WI38 (cell line): ENCODE measurements at regions not wholly inside any gene's neighbourhood (a gene's known extent, or its start where the extent isn't known, plus 50 kb on each side); places are given as distances from the start of the nearest gene placed in this dataset.

Experiments used
- H3K4me3 ChIP-seq: 2 replicates; pipeline ENCODE4 v1.5.1; 2011; ENCODE audit warnings: low read depth, mild to moderate bottlenecking, control low read depth, low read length
- CTCF ChIP-seq: IDR thresholded peaks from 2 replicates; pipeline ENCODE4 v1.5.1; 2012; ENCODE audit warnings: low read depth, mild to moderate bottlenecking, control low read depth, low read length

GRCh38 chr10:43846968-43847367 lies 198.3 kb upstream of the ZNF32 start:
- no peak overlapping the region for H3K4me3 ChIP-seq
- TF ChIP-seq CTCF = no peak

GRCh38 chr10:43846187-43846680 lies 197.6 kb upstream of the ZNF32 start:
- H3K4me3 ChIP-seq = no peak overlapping the region
- no peak for TF ChIP-seq CTCF

DNA sequence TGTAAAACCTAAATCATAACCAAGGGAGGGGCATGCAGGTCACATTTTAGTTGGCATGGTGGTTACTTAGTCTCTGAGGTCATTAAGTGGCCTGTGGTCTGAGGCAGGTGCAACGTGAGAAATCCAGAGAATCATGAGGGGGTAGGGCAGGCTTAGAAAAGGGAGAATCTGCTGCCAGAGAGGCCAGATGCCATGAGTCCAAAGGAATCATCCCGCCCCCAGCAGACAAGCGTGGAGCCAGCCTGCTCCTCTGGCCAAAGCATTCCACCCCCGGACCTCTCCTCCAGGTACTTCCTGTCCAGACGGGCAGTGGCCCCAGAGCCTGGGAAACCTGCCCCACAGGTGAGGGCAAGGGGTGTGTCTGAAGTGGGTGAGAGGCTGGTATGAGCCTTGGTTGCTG lies 196.4 kb upstream of the ZNF32 start:
- no peak for TF ChIP-seq CTCF
- no peak overlapping the region for H3K4me3 ChIP-seq

DNA sequence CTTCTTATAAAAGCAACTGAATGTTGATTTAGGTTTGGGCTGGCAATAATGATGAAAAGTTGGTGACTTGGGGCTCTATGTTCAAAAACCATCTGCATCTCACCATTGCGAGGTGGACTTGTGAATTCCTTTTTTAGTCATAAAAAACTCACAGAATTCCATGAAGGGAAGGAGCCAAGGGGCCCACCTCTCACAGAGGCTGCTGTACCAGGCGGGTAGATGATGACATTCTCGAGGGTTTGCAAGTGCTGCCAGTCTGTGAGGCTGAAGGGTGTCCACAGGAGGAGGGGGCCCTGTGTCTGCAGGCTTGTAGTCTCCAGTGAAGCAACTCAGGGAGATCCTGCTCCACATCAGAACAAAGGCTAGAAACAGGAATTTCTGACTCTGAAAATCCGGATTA lies 195.5 kb upstream of the ZNF32 start:
- TF ChIP-seq CTCF = no peak

GRCh38 chr10:43843321-43844101 lies 194.8 kb upstream of the ZNF32 start:
- H3K4me3 ChIP-seq = no peak overlapping the region
- no peak for TF ChIP-seq CTCF

More for the DNA sequence above, 195.5 kb upstream of the ZNF32 start:
- H3K4me3 ChIP-seq = no peak overlapping the region

DNA sequence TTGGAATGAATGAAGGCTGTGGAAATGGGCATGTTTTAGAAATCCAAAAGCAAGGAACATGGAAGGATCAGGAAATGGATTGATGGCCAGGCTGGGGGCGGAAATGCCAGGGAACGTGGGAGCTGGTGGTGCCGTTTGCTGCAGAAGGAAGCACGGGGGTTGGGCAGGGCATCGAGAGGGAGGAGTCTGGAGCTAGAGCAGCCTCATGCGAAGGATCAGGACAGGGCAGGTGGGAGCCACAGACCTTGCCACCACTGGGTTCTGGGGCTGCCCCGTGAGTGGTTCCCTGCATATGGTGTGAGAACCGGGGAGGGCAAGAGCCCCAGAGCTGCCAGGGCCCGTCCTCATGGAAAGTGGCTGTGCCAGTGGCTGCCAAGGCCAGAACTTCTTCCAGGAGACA lies 193.8 kb upstream of the ZNF32 start:
- TF ChIP-seq CTCF = no peak
- no peak overlapping the region for H3K4me3 ChIP-seq

GRCh38 chr10:43842072-43842471 lies 193.4 kb upstream of the ZNF32 start:
- no peak for TF ChIP-seq CTCF

More at GRCh38 chr10:43842072-43842471, 193.4 kb upstream of the ZNF32 start:
- no peak overlapping the region for H3K4me3 ChIP-seq
